HG03565 (cell line): ENCODE measurements at regions not wholly inside any gene's neighbourhood (a gene's known extent, or its start where the extent isn't known, plus 50 kb on each side); places are given as distances from the start of the nearest gene placed in this dataset.
"Not testable (repeated sequence)": the region's sequence is repeated elsewhere in the genome, so short reads cannot be mapped to it uniquely, and the experiment has no call there.

Experiments
- ATAC-seq: cut with Tn5 transposase; IDR thresholded peaks from one replicate; pipeline ENCODE4 v1.9.1; 2021; ENCODE audit warnings: mild to moderate bottlenecking, moderate library complexity; ENCODE audit not compliant: unreplicated experiment

GRCh38 chr12:9319044-9319841 lies 111.0 kb upstream of the PZP start:
- peak; percentile 22 for ATAC-seq

- not testable (repeated sequence) for ATAC-seq
Observed at GRCh38 chr12:9313479-9313878, 105.3 kb upstream of the PZP start.

GRCh38 chr12:9312406-9313392 lies 104.5 kb upstream of the PZP start:
- ATAC-seq = not testable (repeated sequence)

- ATAC-seq = not testable (repeated sequence)
Observed at GRCh38 chr12:9311454-9311853, 103.3 kb upstream of the PZP start.

- ATAC-seq = not testable (repeated sequence)
Observed at GRCh38 chr12:9310645-9311044, 102.5 kb upstream of the PZP start.

GRCh38 chr12:9309749-9310148 lies 101.6 kb upstream of the PZP start:
- ATAC-seq = not testable (repeated sequence)

- ATAC-seq = peak; percentile 56
Observed at GRCh38 chr12:9308745-9309144, 100.5 kb upstream of the PZP start.

GRCh38 chr12:9308163-9308562 lies 100.0 kb upstream of the PZP start:
- ATAC-seq = not testable (repeated sequence)

- not testable (repeated sequence) for ATAC-seq
Observed at GRCh38 chr12:9307255-9307654, 99.1 kb upstream of the PZP start.

GRCh38 chr12:9306004-9306403 lies 97.8 kb upstream of the PZP start:
- ATAC-seq = not testable (repeated sequence)

GRCh38 chr12:9304540-9304939 lies 96.3 kb upstream of the PZP start:
- not testable (repeated sequence) for ATAC-seq

GRCh38 chr12:9295872-9296271 lies 87.7 kb upstream of the PZP start:
- not testable (repeated sequence) for ATAC-seq

GRCh38 chr12:9294072-9294620 lies 86.0 kb upstream of the PZP start:
- ATAC-seq = not testable (repeated sequence)

GRCh38 chr12:9293391-9293790 lies 85.2 kb upstream of the PZP start:
- ATAC-seq = not testable (repeated sequence)

GRCh38 chr12:9289984-9290383 lies 81.8 kb upstream of the PZP start:
- not testable (repeated sequence) for ATAC-seq

GRCh38 chr12:9284724-9285123 lies 76.5 kb upstream of the PZP start:
- peak; percentile 18 for ATAC-seq

GRCh38 chr12:9284197-9284596 lies 76.0 kb upstream of the PZP start:
- ATAC-seq = peak; percentile 19

- peak; percentile 68 for ATAC-seq
Observed at GRCh38 chr12:9283346-9284095, 75.3 kb upstream of the PZP start.

- ATAC-seq = no peak
Observed at GRCh38 chr12:9276990-9277389, 68.8 kb upstream of the PZP start.

GRCh38 chr12:9273276-9273675 lies 65.1 kb upstream of the PZP start:
- ATAC-seq = no peak
